Hematopoietic multipotent progenitor cell treated with erythropoietin and hydrocortisone succinate and interleukin-3 and kit ligand, for 4 days (in vitro differentiated cells): ENCODE measurements at regions not wholly inside any gene's neighbourhood (a gene's known extent, or its start where the extent isn't known, plus 50 kb on each side); places are given as distances from the start of the nearest gene placed in this dataset.

Source experiments
- DNase-seq: peaks from one replicate; pipeline ENCODE4 v3.0.0-alpha.2; 2015

DNA sequence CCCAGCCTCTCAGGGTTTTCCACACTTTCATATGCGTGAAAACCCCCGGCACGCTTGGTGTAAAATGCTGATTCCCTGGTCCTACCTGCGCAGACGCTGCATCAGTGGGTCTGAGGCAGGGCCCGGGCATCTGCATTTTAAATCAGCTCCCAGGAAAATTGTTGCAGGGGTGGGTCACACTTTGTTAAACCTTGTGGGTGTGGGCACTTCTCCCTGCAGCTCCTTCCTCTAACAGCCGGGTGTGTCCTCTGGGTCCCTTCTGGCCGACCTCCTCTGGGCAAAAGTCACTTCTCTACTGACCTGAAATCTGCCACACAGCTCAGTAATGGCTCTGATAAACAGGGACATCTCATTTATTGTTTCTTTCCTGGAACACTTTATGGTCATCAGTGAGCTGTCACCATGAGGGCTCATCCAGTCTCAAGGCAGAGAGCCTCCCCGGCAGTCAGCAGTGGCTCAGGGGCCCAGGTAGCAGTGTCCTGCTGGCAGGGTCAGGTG lies 52.8 kb upstream of the TMPRSS2 start:
- no peak for DNase-seq

DNA sequence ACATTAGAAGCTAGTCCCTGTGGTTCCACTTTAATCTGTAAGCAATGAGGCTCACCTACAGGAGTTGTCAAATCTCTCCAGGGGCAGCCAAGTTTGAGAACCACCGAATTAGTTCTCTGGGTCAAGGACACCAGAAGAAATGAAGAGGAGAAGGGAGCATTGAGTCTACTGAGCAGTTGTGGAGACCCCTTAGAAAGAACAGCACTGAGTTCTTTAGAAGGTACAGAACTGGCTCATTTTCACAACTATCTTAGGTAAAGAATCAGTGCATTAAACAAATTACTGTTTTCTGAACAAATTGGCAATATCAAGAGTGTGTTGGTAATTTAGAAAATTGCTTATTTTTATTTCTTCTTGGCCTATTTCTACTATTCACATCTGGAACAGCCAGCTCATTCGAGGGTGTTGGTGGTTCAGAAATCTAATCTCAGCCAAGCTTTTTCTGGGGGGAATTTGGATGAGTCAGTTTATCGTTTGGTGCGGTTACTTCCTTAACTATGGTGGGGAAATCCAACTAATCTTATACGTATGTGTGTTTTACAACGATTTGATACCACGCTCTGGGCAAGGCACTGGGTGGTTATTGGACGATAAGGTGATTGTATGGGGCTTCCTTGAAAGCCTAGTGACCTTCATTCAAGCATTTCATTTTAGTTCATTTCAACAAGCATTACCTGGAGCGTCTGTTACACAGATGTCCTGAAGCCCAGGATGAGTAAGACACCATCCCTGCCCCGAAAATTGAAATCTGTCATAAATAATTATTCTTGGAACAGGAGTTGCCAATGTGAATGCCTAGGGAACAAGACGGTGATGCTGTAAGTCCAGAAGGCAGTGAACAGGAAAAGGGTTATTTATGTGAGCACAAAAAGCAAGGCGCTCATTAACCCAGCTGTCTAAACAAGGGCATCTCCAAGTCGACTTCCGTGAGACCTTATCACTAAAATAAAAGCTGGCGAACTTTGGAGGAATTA lies 52.0 kb upstream of the TMPRSS2 start:
- DNase-seq: peak; percentile 25

DNA sequence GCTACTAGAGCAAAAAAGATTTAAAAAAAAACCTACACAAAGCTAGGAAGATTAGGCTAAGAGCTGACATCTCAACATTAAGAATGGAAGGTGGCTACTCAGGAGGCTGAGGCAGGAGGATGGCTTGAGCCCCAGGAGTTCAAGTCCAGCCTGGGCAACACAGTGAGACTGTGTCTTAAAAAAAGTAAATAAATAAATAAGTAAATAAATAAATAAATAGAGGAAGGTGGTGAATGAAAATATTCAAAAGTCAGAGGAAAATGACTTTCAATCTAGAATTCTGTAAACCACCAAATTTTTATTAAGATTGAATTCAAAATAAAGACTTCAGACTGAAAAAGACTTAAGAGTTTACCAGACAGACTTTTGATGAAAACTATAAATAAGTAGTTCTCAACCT lies 50.9 kb upstream of the TMPRSS2 start:
- no peak for DNase-seq

DNA sequence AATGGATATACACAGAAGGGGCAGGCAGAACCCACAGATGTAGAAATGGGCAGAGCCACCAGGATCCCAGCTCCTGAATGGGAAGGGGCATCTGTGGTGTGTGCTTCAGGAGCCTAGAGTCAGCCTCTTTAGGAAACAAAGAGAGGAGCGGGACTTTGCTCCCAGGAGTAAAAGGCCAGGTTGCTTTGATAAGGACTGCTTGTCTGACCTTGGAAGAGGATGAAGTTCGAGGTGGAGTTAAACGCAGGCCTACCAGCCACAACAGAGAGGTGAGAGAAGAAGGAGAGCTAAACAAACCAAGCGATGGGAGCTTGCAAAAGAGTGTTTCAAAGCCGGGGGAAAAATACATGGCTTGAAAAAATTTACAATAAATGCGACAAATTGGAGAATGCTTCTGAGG lies 49.9 kb upstream of the TMPRSS2 start:
- no peak for DNase-seq
